AG10803 (cell line): ENCODE measurements at regions not wholly inside any gene's neighbourhood (a gene's known extent, or its start where the extent isn't known, plus 50 kb on each side); places are given as distances from the start of the nearest gene placed in this dataset.
A peak's percentile ranks its signal among the peaks of the same experiment; 100 is the strongest.

Experiments
- DNase-seq: peaks from one replicate; pipeline ENCODE4 v3.0.0; 2010; ENCODE audit warnings: low read depth
- H3K4me3 ChIP-seq: 2 replicates; pipeline ENCODE4 v1.5.1; 2011; ENCODE audit warnings: mild to moderate bottlenecking, low read length, control low read depth
- CTCF ChIP-seq: conservative IDR thresholded peaks from 2 replicates; pipeline ENCODE4 v1.5.1; 2011; ENCODE audit warnings: mild to moderate bottlenecking, low read length, control low read depth, inconsistent platforms

DNA sequence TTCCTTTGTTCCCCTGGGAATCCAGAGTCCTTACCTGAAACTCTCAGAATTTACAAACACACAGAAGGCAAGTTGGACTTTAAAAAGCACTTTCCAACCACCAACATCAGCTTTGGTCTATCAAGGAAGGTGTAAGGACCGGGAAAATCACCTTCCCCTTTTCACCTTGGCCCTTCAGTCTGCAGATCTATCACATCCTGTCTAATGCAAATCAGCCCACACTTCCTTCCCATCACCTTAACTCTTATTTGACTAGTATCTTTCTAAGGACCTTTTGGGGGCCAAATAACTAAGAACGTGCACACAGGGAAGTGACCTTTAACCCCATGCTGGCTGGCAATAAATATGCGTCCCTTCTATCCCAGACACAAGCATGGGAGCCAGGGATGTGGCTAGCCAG lies 320.6 kb downstream of the ARRDC4 start:
- no peak for DNase-seq
- TF ChIP-seq CTCF = no peak
- H3K4me3 ChIP-seq = no peak overlapping the region

GRCh38 chr15:98282656-98283332 lies 322.3 kb downstream of the ARRDC4 start:
- no peak overlapping the region for H3K4me3 ChIP-seq
- TF ChIP-seq CTCF = no peak
- DNase-seq = no peak

GRCh38 chr15:98286200-98286599 lies 325.7 kb downstream of the ARRDC4 start:
- no peak for DNase-seq
- no peak for TF ChIP-seq CTCF
- H3K4me3 ChIP-seq = no peak overlapping the region

GRCh38 chr15:98286831-98287230 lies 326.3 kb downstream of the ARRDC4 start:
- no peak for TF ChIP-seq CTCF
- DNase-seq = peak; percentile 39
- H3K4me3 ChIP-seq = no peak overlapping the region

- no peak overlapping the region for H3K4me3 ChIP-seq
- no peak for DNase-seq
- TF ChIP-seq CTCF = no peak
Observed at GRCh38 chr15:98288091-98288590, 327.6 kb downstream of the ARRDC4 start.

GRCh38 chr15:98289747-98290146 lies 329.2 kb downstream of the ARRDC4 start:
- no peak overlapping the region for H3K4me3 ChIP-seq
- peak; percentile 5 for DNase-seq
- no peak for TF ChIP-seq CTCF

- H3K4me3 ChIP-seq = no peak overlapping the region
- DNase-seq = peak; percentile 3
- TF ChIP-seq CTCF = peak; percentile 65
Observed at GRCh38 chr15:98292442-98293240, 332.1 kb downstream of the ARRDC4 start.
